ENCODE measurements at regions not wholly inside any gene's neighbourhood (a gene's known extent, or its start where the extent isn't known, plus 50 kb on each side); places are given as distances from the start of the nearest gene placed in this dataset.

GRCh38 chr10:80739963-80740715, 202.4 kb downstream of the SH2D4B start:
- TF ChIP-seq CTCF (IDR thresholded peaks at IDR 0.05) (no peak), POLR2AphosphoS5 (IDR thresholded peaks at IDR 0.05) (no peak)
